Prostate gland (tissue), 2 donors: ENCODE measurements at regions not wholly inside any gene's neighbourhood (a gene's known extent, or its start where the extent isn't known, plus 50 kb on each side); places are given as distances from the start of the nearest gene placed in this dataset.

Experiments used
- CTCF ChIP-seq, 4 experiments: fragments of 200-600 bp in 2 of 4; fragments of 450-650 bp in 2 of 4; sonication (generic) in 2 of 4; IDR thresholded peaks; 1 replicate in 3 of 4; 2 replicates in 1 of 4; pipeline ENCODE4 v1.5.1; 2016 to 2019; ENCODE audit warnings: antibody characterized with exemption in 4 of 4, mild to moderate bottlenecking in 2 of 4, moderate library complexity in 2 of 4
- POLR2A ChIP-seq: fragments of 450-650 bp; IDR thresholded peaks from one replicate; pipeline ENCODE4 v1.6.1; 2016; ENCODE audit warnings: antibody characterized with exemption, mild to moderate bottlenecking
- POLR2AphosphoS5 ChIP-seq: sonication (generic); formaldehyde crosslinking; IDR thresholded peaks from one replicate; pipeline ENCODE4 v1.6.1; 2017; ENCODE audit warnings: antibody characterized with exemption

GRCh38 chr10:125550362-125550761, 132.6 kb downstream of the TEX36 start:
- TF ChIP-seq CTCF (IDR thresholded peaks at IDR 0.05) (no peak), POLR2A (no peak), POLR2AphosphoS5 (no peak)
